ENCODE measurements at regions not wholly inside any gene's neighbourhood (a gene's known extent, or its start where the extent isn't known, plus 50 kb on each side); places are given as distances from the start of the nearest gene placed in this dataset.

GRCh38 chr6:159456349-159456748 lies 236.7 kb downstream of the SOD2 start:
- no peak for TF ChIP-seq CTCF (conservative IDR thresholded peaks at IDR 0.05)
- H3K27ac ChIP-seq: no peak overlapping the region

GRCh38 chr6:159455700-159456274 lies 237.3 kb downstream of the SOD2 start:
- no peak for TF ChIP-seq CTCF (conservative IDR thresholded peaks at IDR 0.05)
- no peak overlapping the region for H3K27ac ChIP-seq

GRCh38 chr6:159450815-159451465 lies 242.1 kb downstream of the SOD2 start:
- H3K27ac ChIP-seq: no peak overlapping the region
- no peak for TF ChIP-seq CTCF (conservative IDR thresholded peaks at IDR 0.05)

GRCh38 chr6:159446340-159446739 lies 246.7 kb downstream of the SOD2 start:
- TF ChIP-seq CTCF (conservative IDR thresholded peaks at IDR 0.05): no peak
- H3K27ac ChIP-seq: no peak overlapping the region

- no peak for TF ChIP-seq CTCF (conservative IDR thresholded peaks at IDR 0.05)
- no peak overlapping the region for H3K27ac ChIP-seq
These were observed 247.7 kb downstream of the SOD2 start for GRCh38 chr6:159445351-159445750.

- TF ChIP-seq CTCF (conservative IDR thresholded peaks at IDR 0.05): no peak
- no peak overlapping the region for H3K27ac ChIP-seq
These were observed 248.8 kb downstream of the SOD2 start for GRCh38 chr6:159444056-159444760.

- TF ChIP-seq CTCF (conservative IDR thresholded peaks at IDR 0.05): no peak
- H3K27ac ChIP-seq: no peak overlapping the region
These were observed 249.6 kb downstream of the SOD2 start for GRCh38 chr6:159443417-159443920.
